ENCODE measurements at regions not wholly inside any gene's neighbourhood (a gene's known extent, or its start where the extent isn't known, plus 50 kb on each side); places are given as distances from the start of the nearest gene placed in this dataset.

DNA sequence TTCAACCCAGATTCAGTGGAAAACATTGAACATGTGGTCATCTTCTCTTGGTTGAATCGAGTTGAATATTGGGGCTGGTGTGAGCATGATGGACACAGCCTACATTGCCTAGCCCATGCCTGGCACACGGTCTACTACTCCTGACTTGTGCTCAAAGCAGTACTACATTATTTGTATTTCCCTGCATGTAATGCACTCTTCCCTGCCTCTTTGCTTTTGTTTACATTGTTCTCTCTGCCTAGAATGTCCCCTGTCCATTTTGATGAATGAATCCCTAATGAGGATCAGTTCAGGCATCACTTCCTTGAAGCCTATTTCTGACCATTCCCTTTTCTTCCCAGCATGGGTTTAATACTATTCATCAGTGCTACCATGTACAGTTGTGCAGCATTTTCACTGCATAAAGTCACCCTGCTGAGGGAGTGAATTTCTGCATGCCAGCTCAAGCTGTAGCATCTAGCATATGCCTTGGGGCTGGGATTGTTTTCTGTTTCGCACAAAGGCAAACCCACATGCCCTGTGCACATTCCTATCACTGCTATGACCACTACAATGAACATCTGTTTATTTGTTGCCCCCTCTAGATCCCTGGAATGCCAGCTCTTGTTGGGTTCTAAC lies 75.3 kb upstream of the CCN6 start:
- H3K4me3 ChIP-seq (ENCODE audit: low read depth, low read length): no peak overlapping the region
- TF ChIP-seq, protein P1, sequence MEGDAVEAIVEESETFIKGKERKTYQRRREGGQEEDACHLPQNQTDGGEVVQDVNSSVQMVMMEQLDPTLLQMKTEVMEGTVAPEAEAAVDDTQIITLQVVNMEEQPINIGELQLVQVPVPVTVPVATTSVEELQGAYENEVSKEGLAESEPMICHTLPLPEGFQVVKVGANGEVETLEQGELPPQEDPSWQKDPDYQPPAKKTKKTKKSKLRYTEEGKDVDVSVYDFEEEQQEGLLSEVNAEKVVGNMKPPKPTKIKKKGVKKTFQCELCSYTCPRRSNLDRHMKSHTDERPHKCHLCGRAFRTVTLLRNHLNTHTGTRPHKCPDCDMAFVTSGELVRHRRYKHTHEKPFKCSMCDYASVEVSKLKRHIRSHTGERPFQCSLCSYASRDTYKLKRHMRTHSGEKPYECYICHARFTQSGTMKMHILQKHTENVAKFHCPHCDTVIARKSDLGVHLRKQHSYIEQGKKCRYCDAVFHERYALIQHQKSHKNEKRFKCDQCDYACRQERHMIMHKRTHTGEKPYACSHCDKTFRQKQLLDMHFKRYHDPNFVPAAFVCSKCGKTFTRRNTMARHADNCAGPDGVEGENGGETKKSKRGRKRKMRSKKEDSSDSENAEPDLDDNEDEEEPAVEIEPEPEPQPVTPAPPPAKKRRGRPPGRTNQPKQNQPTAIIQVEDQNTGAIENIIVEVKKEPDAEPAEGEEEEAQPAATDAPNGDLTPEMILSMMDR (conservative IDR thresholded peaks at IDR 0.05; ENCODE audit: low read depth, low read length): no peak
- no peak for DNase-seq (ENCODE audit: low read depth)

DNA sequence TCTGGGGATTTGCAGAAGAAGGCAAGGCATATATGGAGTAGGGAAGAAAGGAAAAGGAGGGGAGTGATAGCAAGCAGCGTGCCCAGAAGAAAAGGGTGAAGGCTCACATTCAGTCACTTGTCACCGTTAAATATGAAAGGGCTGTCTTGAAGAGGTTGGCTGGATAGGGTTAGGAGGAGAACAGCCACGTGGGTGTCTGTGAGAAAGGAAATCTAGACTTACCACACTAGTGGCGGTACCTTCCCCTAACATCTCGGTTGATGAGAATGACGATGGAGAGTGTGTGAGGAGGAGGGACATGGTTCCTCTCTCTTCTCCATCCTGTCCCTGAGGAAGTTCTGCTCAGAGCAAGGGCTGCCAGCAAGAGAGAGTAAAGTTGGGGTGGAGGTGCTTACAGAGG lies 74.3 kb upstream of the CCN6 start:
- TF ChIP-seq, protein P1 (conservative IDR thresholded peaks at IDR 0.05; ENCODE audit: low read depth, low read length): no peak
- H3K4me3 ChIP-seq (ENCODE audit: low read depth, low read length): no peak overlapping the region
- DNase-seq (ENCODE audit: low read depth): no peak

DNA sequence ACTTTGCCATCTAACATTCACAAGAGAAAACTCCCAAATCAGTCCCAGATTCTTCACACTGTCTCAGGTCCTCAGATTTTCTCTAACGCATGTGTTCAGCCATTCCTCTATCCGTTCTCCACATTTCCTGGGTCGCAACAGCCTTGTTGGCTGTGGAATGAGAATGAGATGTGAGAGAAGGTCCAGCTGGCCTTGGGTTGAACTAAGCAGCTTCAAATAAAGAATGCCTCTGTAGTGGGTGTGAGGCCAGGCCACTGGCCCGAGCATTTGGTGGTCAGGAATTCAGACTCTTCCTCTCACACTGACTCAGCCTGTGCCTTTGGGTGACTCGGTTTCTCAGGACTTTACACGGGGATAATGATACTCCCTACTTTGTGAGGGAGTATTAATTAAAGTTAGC lies 73.8 kb upstream of the CCN6 start:
- TF ChIP-seq, protein P1 (conservative IDR thresholded peaks at IDR 0.05; ENCODE audit: low read depth, low read length): no peak
- no peak overlapping the region for H3K4me3 ChIP-seq (ENCODE audit: low read depth, low read length)
- peak; percentile 79 for DNase-seq (ENCODE audit: low read depth)

DNA sequence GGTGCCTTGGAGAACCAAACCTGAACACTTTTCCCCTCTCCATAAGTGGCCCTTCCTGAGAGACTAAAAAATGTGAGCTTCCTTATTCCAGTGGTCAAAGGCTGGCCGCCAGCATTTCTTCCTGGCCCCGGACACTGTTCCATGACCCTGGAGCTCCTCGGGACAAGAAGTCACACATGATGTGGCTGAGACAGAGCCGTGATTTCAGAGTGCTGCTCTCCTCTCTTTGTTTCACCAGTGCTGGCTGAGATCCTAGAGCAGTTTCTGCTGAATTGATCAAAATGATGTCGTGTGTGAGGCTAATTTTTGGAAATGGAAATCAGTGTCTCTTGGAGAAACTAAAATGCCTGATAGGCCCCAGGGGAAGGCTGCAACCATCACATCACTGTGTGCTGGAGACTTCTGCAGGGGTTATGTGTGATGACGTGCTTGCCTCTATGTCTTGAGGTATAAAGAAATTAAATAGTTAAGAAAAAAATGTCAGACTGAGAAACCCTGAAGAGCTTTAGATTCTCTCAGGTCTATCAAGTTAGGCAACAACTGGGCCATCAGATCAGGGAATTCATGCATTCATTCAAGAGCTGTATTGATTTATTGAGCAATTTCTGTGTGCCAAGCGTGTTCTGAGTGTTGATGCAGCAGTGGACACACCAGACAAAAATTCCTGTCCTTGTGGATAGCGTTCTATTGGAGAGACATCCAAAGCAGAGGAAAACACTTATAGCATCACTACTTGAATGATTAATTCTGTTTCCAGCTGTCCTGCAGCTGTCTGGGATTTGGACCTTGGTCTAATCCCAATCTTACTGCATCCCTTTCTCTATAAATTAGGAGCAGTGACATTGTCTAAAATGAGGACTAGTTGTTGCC lies 72.7 kb upstream of the CCN6 start:
- H3K4me3 ChIP-seq (ENCODE audit: low read depth, low read length): no peak overlapping the region
- TF ChIP-seq, protein P1 (conservative IDR thresholded peaks at IDR 0.05; ENCODE audit: low read depth, low read length): no peak
- no peak for DNase-seq (ENCODE audit: low read depth)

DNA sequence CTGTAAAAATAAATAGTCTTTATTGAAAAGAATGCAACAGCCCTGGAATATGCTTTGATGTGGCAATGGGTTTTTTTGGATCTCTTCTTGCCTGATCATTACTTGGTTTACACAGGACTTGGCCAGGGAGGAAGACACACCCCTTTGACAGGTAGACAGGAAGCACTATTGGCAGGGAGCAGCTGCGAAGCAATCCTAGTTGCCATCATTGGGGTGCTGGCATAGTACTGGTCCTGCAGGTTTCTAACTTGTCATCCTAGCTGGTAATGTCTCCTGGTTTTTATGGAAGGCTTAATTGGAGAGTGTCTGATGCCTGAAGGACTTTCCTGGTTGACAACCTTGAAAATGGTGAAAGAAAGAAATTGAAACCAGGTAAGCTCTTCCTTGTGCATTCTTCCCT lies 71.2 kb upstream of the CCN6 start:
- TF ChIP-seq, protein P1 (conservative IDR thresholded peaks at IDR 0.05; ENCODE audit: low read depth, low read length): no peak
- DNase-seq (ENCODE audit: low read depth): no peak
- no peak overlapping the region for H3K4me3 ChIP-seq (ENCODE audit: low read depth, low read length)

DNA sequence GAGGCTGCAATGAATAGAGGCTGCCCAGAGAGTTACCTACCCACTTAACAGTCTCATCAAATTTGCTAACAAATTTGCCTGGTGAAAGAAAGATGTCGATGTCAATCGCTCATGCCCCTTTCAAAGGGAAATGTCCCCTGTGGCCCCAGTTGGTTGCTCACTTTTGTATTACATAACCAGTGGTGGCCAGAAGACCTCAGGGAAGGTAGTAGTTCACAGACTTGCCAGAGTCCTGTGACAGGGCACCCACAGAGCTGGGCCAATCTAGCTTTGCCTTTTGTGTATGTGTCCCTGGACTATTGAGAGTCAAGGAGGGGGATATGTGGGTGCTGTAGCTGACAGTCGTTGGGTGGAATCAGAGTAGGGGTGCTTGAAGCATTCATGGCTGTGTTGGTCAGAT lies 70.7 kb upstream of the CCN6 start:
- DNase-seq (ENCODE audit: low read depth): no peak
- H3K4me3 ChIP-seq (ENCODE audit: low read depth, low read length): no peak overlapping the region
- TF ChIP-seq, protein P1 (conservative IDR thresholded peaks at IDR 0.05; ENCODE audit: low read depth, low read length): no peak

All from choroid plexus epithelial cell (primary cell).